OCI-LY1 (cell line): ENCODE measurements at regions not wholly inside any gene's neighbourhood (a gene's known extent, or its start where the extent isn't known, plus 50 kb on each side); places are given as distances from the start of the nearest gene placed in this dataset.

ENCODE experiments used
- H2AFZ ChIP-seq: fragments of 200-600 bp; sonication (generic), shearing (Covaris generic); 2 replicates; pipeline ENCODE4 v1.6.0; 2014; ENCODE audit warnings: antibody characterized with exemption, mild to moderate bottlenecking, low read length
- H3F3A ChIP-seq: fragments of 200-600 bp; sonication (generic), shearing (Covaris generic); 2 replicates; pipeline ENCODE4 v1.6.0; 2014; ENCODE audit warnings: mild to moderate bottlenecking, antibody characterized with exemption, low read length, moderate library complexity; ENCODE audit not compliant: insufficient read depth
- H3K27ac ChIP-seq: fragments of 200-600 bp; sonication (generic); 2 replicates; pipeline ENCODE4 v1.5.1; 2014; ENCODE audit warnings: low read length, mixed run types, mild to moderate bottlenecking, low read depth; ENCODE audit not compliant: poor library complexity, severe bottlenecking
- H3K27me3 ChIP-seq: fragments of 200-600 bp; sonication (generic); 2 replicates; pipeline ENCODE4 v1.6.0; 2014; ENCODE audit warnings: antibody characterized with exemption, mild to moderate bottlenecking, low read length, moderate library complexity; ENCODE audit not compliant: insufficient read depth
- H3K36me3 ChIP-seq: fragments of 200-600 bp; sonication (generic); 2 replicates; pipeline ENCODE4 v1.6.1; 2014; ENCODE audit warnings: mild to moderate bottlenecking, antibody characterized with exemption, low read length, moderate library complexity, mixed read lengths; ENCODE audit not compliant: insufficient read depth
- H3K4me1 ChIP-seq: fragments of 200-600 bp; sonication (generic); 2 replicates; pipeline ENCODE4 v1.5.1; 2014; ENCODE audit warnings: mild to moderate bottlenecking, low read length, moderate library complexity; ENCODE audit not compliant: insufficient read depth, severe bottlenecking
- H3K4me2 ChIP-seq: fragments of 200-600 bp; sonication (generic), shearing (Covaris generic); 2 replicates; pipeline ENCODE4 v1.6.1; 2014; ENCODE audit warnings: low read length
- H3K4me3 ChIP-seq: fragments of 200-600 bp; sonication (generic); 2 replicates; pipeline ENCODE4 v1.5.1; 2014; ENCODE audit warnings: low read length, low read depth, mild to moderate bottlenecking, mixed read lengths; ENCODE audit not compliant: poor library complexity, severe bottlenecking
- H3K79me2 ChIP-seq: fragments of 200-600 bp; shearing (Covaris generic); 2 replicates; pipeline ENCODE4 v1.6.1; 2016; ENCODE audit warnings: mixed run types, low read length, mixed read lengths; ENCODE audit not compliant: insufficient read depth
- H3K9ac ChIP-seq: fragments of 200-600 bp; sonication (generic), shearing (Covaris generic); 2 replicates; pipeline ENCODE4 v1.6.1; 2014; ENCODE audit warnings: mild to moderate bottlenecking, low read length, mixed read lengths
- H3K9me2 ChIP-seq: fragments of 200-600 bp; sonication (generic), shearing (Covaris generic); 2 replicates; pipeline ENCODE4 v1.6.1; 2014; ENCODE audit warnings: low read depth, mild to moderate bottlenecking, low read length, mixed read lengths
- H3K9me3 ChIP-seq: fragments of 200-600 bp; shearing (Covaris generic); 2 replicates; pipeline ENCODE4 v1.6.1; 2014; ENCODE audit warnings: low read length, mixed read lengths
- H4K20me1 ChIP-seq: fragments of 200-600 bp; sonication (generic), shearing (Covaris generic); 2 replicates; pipeline ENCODE4 v1.6.0; 2016; ENCODE audit warnings: mild to moderate bottlenecking, low read length; ENCODE audit not compliant: insufficient read depth
- EZH2 ChIP-seq: fragments of 200-600 bp; sonication (generic), shearing (Covaris generic); IDR thresholded peaks from 2 replicates; pipeline ENCODE4 v1.8.0; 2017; ENCODE audit warnings: borderline replicate concordance, mixed run types, mild to moderate bottlenecking, antibody characterized with exemption, low read length, moderate library complexity, mixed read lengths
- TF ChIP-seq, protein P1 (sequence below): fragments of 200-600 bp; sonication (generic), shearing (Covaris generic); IDR thresholded peaks from 2 replicates; pipeline ENCODE4 v1.5.1; 2017; ENCODE audit warnings: mild to moderate bottlenecking, antibody characterized with exemption, low read length, moderate library complexity, mixed read lengths

DNA sequence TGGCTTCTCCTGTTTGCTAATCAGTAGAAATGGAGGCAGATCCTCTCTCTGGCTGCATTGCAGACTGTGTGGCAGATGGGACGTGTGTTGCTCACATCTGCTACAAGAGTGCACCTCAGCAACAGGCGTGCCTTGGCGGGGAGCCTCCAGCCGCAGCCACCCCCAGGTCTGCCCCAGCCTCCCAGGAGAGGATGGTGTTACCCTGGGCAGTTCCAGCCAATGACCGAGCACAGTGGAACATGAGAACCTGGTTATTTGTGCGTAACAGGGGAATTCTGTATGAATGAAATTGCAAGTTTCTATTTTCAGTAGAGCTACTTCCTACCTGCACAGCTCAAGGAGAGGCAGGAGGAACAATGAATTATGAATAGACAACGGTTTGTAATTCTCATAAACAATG is 130.6 kb upstream of the CBLN2 start:
- Histone ChIP-seq H3K9ac (no peak overlapping the region), H3K4me2 (no peak overlapping the region)

DNA sequence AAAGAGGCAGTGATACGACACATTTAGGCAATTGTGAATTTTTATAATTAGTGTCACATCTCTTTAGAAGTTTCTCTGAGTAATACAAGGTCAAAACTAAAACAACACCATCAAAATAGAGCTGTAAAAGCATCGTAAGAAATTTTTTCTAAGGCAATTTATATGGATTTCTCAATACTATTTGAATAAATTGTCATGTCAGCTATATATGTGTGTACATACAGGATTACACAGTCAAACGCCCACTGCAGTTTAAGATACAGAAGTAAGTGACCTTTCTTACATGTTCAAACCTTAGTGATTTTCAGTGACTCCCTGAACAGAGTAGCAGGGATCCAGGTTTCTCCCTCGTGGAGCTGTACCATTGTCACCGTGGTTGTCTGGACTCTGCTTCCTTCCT is 129.1 kb upstream of the CBLN2 start:
- Histone ChIP-seq H3F3A (no peaks in the 10 kb centered on the region), H3K27ac (no peak overlapping the region), H3K9me2 (no peaks in the 10 kb centered on the region), H3K4me1 (no peaks in the 10 kb centered on the region), H3K27me3 (no peaks in the 10 kb centered on the region; the same call in 1 of the 2 replicates), H3K36me3 (no peaks in the 10 kb centered on the region), H3K4me3 (no peak overlapping the region), H4K20me1 (no peaks in the 10 kb centered on the region), H3K9me3 (no peaks in the 10 kb centered on the region), H3K79me2 (no peaks in the 10 kb centered on the region), H3K4me2 (no peak overlapping the region), H2AFZ (no peak overlapping the region), H3K9ac (no peak overlapping the region)
- TF ChIP-seq EZH2: no peak
- TF ChIP-seq, protein P1, sequence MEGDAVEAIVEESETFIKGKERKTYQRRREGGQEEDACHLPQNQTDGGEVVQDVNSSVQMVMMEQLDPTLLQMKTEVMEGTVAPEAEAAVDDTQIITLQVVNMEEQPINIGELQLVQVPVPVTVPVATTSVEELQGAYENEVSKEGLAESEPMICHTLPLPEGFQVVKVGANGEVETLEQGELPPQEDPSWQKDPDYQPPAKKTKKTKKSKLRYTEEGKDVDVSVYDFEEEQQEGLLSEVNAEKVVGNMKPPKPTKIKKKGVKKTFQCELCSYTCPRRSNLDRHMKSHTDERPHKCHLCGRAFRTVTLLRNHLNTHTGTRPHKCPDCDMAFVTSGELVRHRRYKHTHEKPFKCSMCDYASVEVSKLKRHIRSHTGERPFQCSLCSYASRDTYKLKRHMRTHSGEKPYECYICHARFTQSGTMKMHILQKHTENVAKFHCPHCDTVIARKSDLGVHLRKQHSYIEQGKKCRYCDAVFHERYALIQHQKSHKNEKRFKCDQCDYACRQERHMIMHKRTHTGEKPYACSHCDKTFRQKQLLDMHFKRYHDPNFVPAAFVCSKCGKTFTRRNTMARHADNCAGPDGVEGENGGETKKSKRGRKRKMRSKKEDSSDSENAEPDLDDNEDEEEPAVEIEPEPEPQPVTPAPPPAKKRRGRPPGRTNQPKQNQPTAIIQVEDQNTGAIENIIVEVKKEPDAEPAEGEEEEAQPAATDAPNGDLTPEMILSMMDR: no peak

More for the DNA sequence above, 130.6 kb upstream of the CBLN2 start:
- no peaks in the 10 kb centered on the region; the same call in 1 of the 2 replicates for H3K27me3 ChIP-seq
- no peaks in the 10 kb centered on the region for H3K9me3 ChIP-seq
- no peaks in the 10 kb centered on the region for H3K4me1 ChIP-seq
- no peak overlapping the region for H2AFZ ChIP-seq
- no peaks in the 10 kb centered on the region for H4K20me1 ChIP-seq
- H3K27ac ChIP-seq: no peak overlapping the region
- H3K79me2 ChIP-seq: no peaks in the 10 kb centered on the region
- no peak overlapping the region for H3K4me3 ChIP-seq
- H3F3A ChIP-seq: no peaks in the 10 kb centered on the region
- no peaks in the 10 kb centered on the region for H3K9me2 ChIP-seq
- TF ChIP-seq, protein P1: no peak
- TF ChIP-seq EZH2: no peak
- no peaks in the 10 kb centered on the region for H3K36me3 ChIP-seq

DNA sequence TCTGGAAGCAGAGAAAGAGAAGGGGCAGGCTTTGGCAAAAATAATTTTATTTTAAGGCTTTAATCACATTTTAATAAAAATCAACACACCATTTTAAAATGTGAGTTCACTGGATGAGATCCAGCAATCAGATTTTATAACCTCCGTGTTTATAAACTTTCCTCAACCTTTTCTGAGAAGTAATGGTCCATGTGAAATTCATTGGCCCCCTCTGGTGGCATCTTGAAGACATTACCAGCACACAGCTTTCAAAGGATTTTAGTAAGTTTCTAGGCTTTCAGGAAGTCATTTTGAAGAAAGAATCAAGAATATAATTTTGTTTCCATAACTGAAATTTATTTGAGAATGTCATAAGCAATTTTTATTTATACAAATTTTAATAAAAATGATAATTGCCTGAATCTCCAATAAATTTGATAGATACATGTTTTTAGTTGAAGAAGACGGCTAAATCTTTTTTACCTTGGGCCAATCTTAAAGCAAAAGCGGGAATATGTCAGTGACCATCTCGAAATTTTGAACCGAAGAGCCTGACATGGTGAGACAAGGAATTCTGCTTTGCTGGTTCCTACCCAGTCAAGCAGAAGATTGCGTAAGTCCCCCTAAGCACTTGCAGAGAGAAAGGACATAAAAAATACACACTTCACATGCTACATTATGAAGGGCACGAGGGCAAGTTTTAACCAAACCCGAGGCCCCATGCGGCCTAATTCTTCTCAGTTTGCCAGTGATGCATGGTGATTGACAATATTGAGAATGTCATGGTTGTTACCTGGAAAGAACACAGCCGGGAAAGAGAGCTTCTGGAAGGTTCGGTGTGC is 128.4 kb upstream of the CBLN2 start:
- Histone ChIP-seq H2AFZ (no peak overlapping the region), H3K9me3 (no peaks in the 10 kb centered on the region), H4K20me1 (no peaks in the 10 kb centered on the region), H3K4me2 (no peak overlapping the region), H3K9me2 (no peaks in the 10 kb centered on the region), H3K9ac (no peak overlapping the region), H3K4me1 (no peaks in the 10 kb centered on the region), H3K4me3 (no peak overlapping the region), H3F3A (no peaks in the 10 kb centered on the region), H3K27me3 (no peaks in the 10 kb centered on the region), H3K36me3 (no peaks in the 10 kb centered on the region), H3K27ac (no peak overlapping the region), H3K79me2 (no peaks in the 10 kb centered on the region)
- TF ChIP-seq, protein P1: peak; percentile 78
- no peak for TF ChIP-seq EZH2
